Right renal cortex interstitium (tissue), 3 donors: ENCODE measurements at regions not wholly inside any gene's neighbourhood (a gene's known extent, or its start where the extent isn't known, plus 50 kb on each side); places are given as distances from the start of the nearest gene placed in this dataset.
"Not testable (repeated sequence)": the region's sequence is repeated elsewhere in the genome, so short reads cannot be mapped to it uniquely, and the experiment has no call there.

Experiments used
- DNase-seq, 3 donors: peaks; one replicate each; pipeline ENCODE4 v3.0.0-alpha.2; 2013; ENCODE audit warnings: low read depth in 3 of 3, low spot score in 2 of 3

- DNase-seq: no peak
Measured at GRCh38 chr4:79223993-79224776, 101.7 kb downstream of the NAA11 start.

- DNase-seq: no peak
Measured at GRCh38 chr4:79217025-79217424, 108.8 kb downstream of the NAA11 start.

GRCh38 chr4:79213702-79214101 lies 112.2 kb downstream of the NAA11 start:
- DNase-seq: no peak

- no peak for DNase-seq
Measured at GRCh38 chr4:79213010-79213409, 112.9 kb downstream of the NAA11 start.

- no peak for DNase-seq
Measured at GRCh38 chr4:79212311-79212710, 113.5 kb downstream of the NAA11 start.

- no peak for DNase-seq
Measured at GRCh38 chr4:79211490-79211889, 114.4 kb downstream of the NAA11 start.

GRCh38 chr4:79210636-79211049 lies 115.2 kb downstream of the NAA11 start:
- DNase-seq: no peak

GRCh38 chr4:79209822-79210635 lies 115.8 kb downstream of the NAA11 start:
- DNase-seq: no peak

GRCh38 chr4:79209081-79209480 lies 116.8 kb downstream of the NAA11 start:
- DNase-seq: no peak

GRCh38 chr4:79207281-79207680 lies 118.6 kb downstream of the NAA11 start:
- no peak for DNase-seq

GRCh38 chr4:79206660-79207059 lies 119.2 kb downstream of the NAA11 start:
- DNase-seq: no peak

- no peak for DNase-seq
Measured at GRCh38 chr4:79205121-79205520, 120.7 kb downstream of the NAA11 start.

- DNase-seq: no peak
Measured at GRCh38 chr4:79201971-79202370, 123.9 kb downstream of the NAA11 start.

- no peak for DNase-seq
Measured at GRCh38 chr4:79199743-79200142, 126.1 kb downstream of the NAA11 start.

- DNase-seq: no peak
Measured at GRCh38 chr4:79198951-79199587, 126.8 kb downstream of the NAA11 start.

- DNase-seq: no peak
Measured at GRCh38 chr4:79197275-79198009, 128.4 kb downstream of the NAA11 start.

- not testable (repeated sequence) for DNase-seq
Measured at GRCh38 chr4:79191292-79191691, 134.6 kb downstream of the NAA11 start.

GRCh38 chr4:79185526-79186045 lies 140.3 kb downstream of the NAA11 start:
- no peak for DNase-seq

GRCh38 chr4:79184476-79184875 lies 141.4 kb downstream of the NAA11 start:
- no peak for DNase-seq

- no peak for DNase-seq
Measured at GRCh38 chr4:79182209-79182608, 143.7 kb downstream of the NAA11 start.

GRCh38 chr4:79181190-79181589 lies 144.7 kb downstream of the NAA11 start:
- DNase-seq: no peak
